ENCODE measurements at regions not wholly inside any gene's neighbourhood (a gene's known extent, or its start where the extent isn't known, plus 50 kb on each side); places are given as distances from the start of the nearest gene placed in this dataset.

- Mint-ChIP-seq H3K9me3 (no peaks in the 10 kb centered on the region), H3K4me1 (peaks cover 0 to 6% (median 4%) of the 10 kb centered on the region in 4 donors), H3K27me3 (peaks cover 0 to 2% of the 10 kb centered on the region in 2 donors), H3K27ac (peak overlapping the region in 1 of 7 donors; percentile 62), H3K36me3 (no peaks in the 10 kb centered on the region), H3K4me3 (no peak overlapping the region)
- Histone ChIP-seq H3K9me3 (ENCODE audit: control insufficient read depth in 1 of 2, low read length in 2 of 2) (no peaks in the 10 kb centered on the region), H3K36me3 (ENCODE audit: insufficient read depth, low read length) (no peaks in the 10 kb centered on the region), H3K27me3 (ENCODE audit: insufficient read depth, low read length) (no peaks in the 10 kb centered on the region), H3K4me1 (ENCODE audit: insufficient read depth, low read length) (no peaks in the 10 kb centered on the region), H3K27ac (ENCODE audit: low read depth, low read length) (no peak overlapping the region), H3K4me3 (ENCODE audit: low read length in 2 of 2) (no peak overlapping the region)
- POLR2A ChIA-PET (ENCODE audit: partially characterized antibody): interaction anchor here (1.0 kb wide), 1 partner anchor 24 kb away, joined by 3 read pairs; no protein-coding TSS in a partner anchor
- CTCF ChIA-PET (ENCODE audit: partially characterized antibody): no interaction called here
- DNase-seq: peak in 1 of 5 donors; percentile 20
- intact Hi-C loops (cut with micrococcal nuclease): no loop called here
These were observed 216.9 kb downstream of the C9orf50 start for GRCh38 chr9:129403779-129404620.

- Mint-ChIP-seq H3K36me3 (no peaks in the 10 kb centered on the region), H3K4me3 (no peak overlapping the region), H3K4me1 (peaks cover 0 to 4% (median 2%) of the 10 kb centered on the region in 4 donors), H3K9me3 (no peaks in the 10 kb centered on the region), H3K27me3 (peaks cover 0 to 2% of the 10 kb centered on the region in 2 donors), H3K27ac (peak overlapping the region in 2 of 7 donors; percentile 42 to 78)
- intact Hi-C loops (cut with micrococcal nuclease): no loop called here
- H3K4me3 ChIP-seq (ENCODE audit: low read length in 2 of 2): no peak overlapping the region
- DNase-seq: peak in 1 of 5 donors; percentile 22
- H3K4me1 ChIP-seq (ENCODE audit: insufficient read depth, low read length): no peaks in the 10 kb centered on the region
- no peaks in the 10 kb centered on the region for H3K9me3 ChIP-seq (ENCODE audit: control insufficient read depth in 1 of 2, low read length in 2 of 2)
- CTCF ChIA-PET (ENCODE audit: partially characterized antibody): no interaction called here
- POLR2A ChIA-PET (ENCODE audit: partially characterized antibody): no interaction called here
- H3K27me3 ChIP-seq (ENCODE audit: insufficient read depth, low read length): no peaks in the 10 kb centered on the region
- no peaks in the 10 kb centered on the region for H3K36me3 ChIP-seq (ENCODE audit: insufficient read depth, low read length)
- no peak overlapping the region for H3K27ac ChIP-seq (ENCODE audit: low read depth, low read length)
These were observed 217.7 kb downstream of the C9orf50 start for GRCh38 chr9:129402931-129403778.

- Histone ChIP-seq H3K27ac (ENCODE audit: low read depth, low read length) (no peak overlapping the region), H3K4me3 (ENCODE audit: low read length in 2 of 2) (no peak overlapping the region), H3K36me3 (ENCODE audit: insufficient read depth, low read length) (no peaks in the 10 kb centered on the region), H3K4me1 (ENCODE audit: insufficient read depth, low read length) (no peaks in the 10 kb centered on the region), H3K9me3 (ENCODE audit: control insufficient read depth in 1 of 2, low read length in 2 of 2) (no peaks in the 10 kb centered on the region), H3K27me3 (ENCODE audit: insufficient read depth, low read length) (no peaks in the 10 kb centered on the region)
- Mint-ChIP-seq H3K4me1 (peaks cover 0 to 3% (median under 1%) of the 10 kb centered on the region in 4 donors), H3K4me3 (no peak overlapping the region), H3K9me3 (no peaks in the 10 kb centered on the region), H3K36me3 (no peaks in the 10 kb centered on the region), H3K27me3 (peaks cover 0 to 2% of the 10 kb centered on the region in 2 donors), H3K27ac (no peak overlapping the region)
- intact Hi-C loops (cut with micrococcal nuclease): no loop called here
- ChIA-PET POLR2A (ENCODE audit: partially characterized antibody) (no interaction called here), CTCF (ENCODE audit: partially characterized antibody) (no interaction called here)
- DNase-seq: no peak
These were observed 218.5 kb downstream of the C9orf50 start for GRCh38 chr9:129402371-129402739.

- Mint-ChIP-seq H3K36me3 (no peaks in the 10 kb centered on the region), H3K4me1 (peaks cover 0 to 1% (median under 1%) of the 10 kb centered on the region in 4 donors), H3K27ac (no peak overlapping the region), H3K9me3 (no peaks in the 10 kb centered on the region), H3K27me3 (peaks cover 0 to 2% of the 10 kb centered on the region in 2 donors), H3K4me3 (no peak overlapping the region)
- Histone ChIP-seq H3K4me3 (ENCODE audit: low read length in 2 of 2) (no peak overlapping the region), H3K27ac (ENCODE audit: low read depth, low read length) (no peak overlapping the region), H3K36me3 (ENCODE audit: insufficient read depth, low read length) (no peaks in the 10 kb centered on the region), H3K27me3 (ENCODE audit: insufficient read depth, low read length) (no peaks in the 10 kb centered on the region), H3K9me3 (ENCODE audit: control insufficient read depth in 1 of 2, low read length in 2 of 2) (no peaks in the 10 kb centered on the region), H3K4me1 (ENCODE audit: insufficient read depth, low read length) (no peaks in the 10 kb centered on the region)
- intact Hi-C loops (cut with micrococcal nuclease): no loop called here
- DNase-seq: peak in 1 of 5 donors; percentile 19
- ChIA-PET POLR2A (ENCODE audit: partially characterized antibody) (no interaction called here), CTCF (ENCODE audit: partially characterized antibody) (no interaction called here)
These were observed 219.1 kb downstream of the C9orf50 start for GRCh38 chr9:129401623-129402370.

- Histone ChIP-seq H3K4me3 (ENCODE audit: low read length in 2 of 2) (no peak overlapping the region), H3K4me1 (ENCODE audit: insufficient read depth, low read length) (no peaks in the 10 kb centered on the region), H3K27ac (ENCODE audit: low read depth, low read length) (no peak overlapping the region), H3K27me3 (ENCODE audit: insufficient read depth, low read length) (no peaks in the 10 kb centered on the region), H3K36me3 (ENCODE audit: insufficient read depth, low read length) (no peaks in the 10 kb centered on the region), H3K9me3 (ENCODE audit: control insufficient read depth in 1 of 2, low read length in 2 of 2) (no peaks in the 10 kb centered on the region)
- H3K4me1 Mint-ChIP-seq: no peaks in the 10 kb centered on the region
- peak in 1 of 5 donors; percentile 24 for DNase-seq
- intact Hi-C loops (cut with micrococcal nuclease): no loop called here
- no peaks in the 10 kb centered on the region for H3K27me3 Mint-ChIP-seq
- H3K9me3 Mint-ChIP-seq: no peaks in the 10 kb centered on the region
- no peak overlapping the region for H3K4me3 Mint-ChIP-seq
- H3K36me3 Mint-ChIP-seq: no peaks in the 10 kb centered on the region
- peak overlapping the region in 1 of 7 donors; percentile 53 for H3K27ac Mint-ChIP-seq
- CTCF ChIA-PET (ENCODE audit: partially characterized antibody): no interaction called here
- POLR2A ChIA-PET (ENCODE audit: partially characterized antibody): no interaction called here
These were observed 219.8 kb downstream of the C9orf50 start for GRCh38 chr9:129400971-129401622.

- DNase-seq: peak in 1 of 5 donors; percentile 14
- H3K27me3 ChIP-seq (ENCODE audit: insufficient read depth, low read length): no peaks in the 10 kb centered on the region
- Mint-ChIP-seq H3K27me3 (no peaks in the 10 kb centered on the region), H3K9me3 (no peaks in the 10 kb centered on the region), H3K4me3 (no peak overlapping the region), H3K27ac (no peak overlapping the region), H3K4me1 (no peaks in the 10 kb centered on the region), H3K36me3 (no peaks in the 10 kb centered on the region)
- H3K4me1 ChIP-seq (ENCODE audit: insufficient read depth, low read length): no peaks in the 10 kb centered on the region
- H3K27ac ChIP-seq (ENCODE audit: low read depth, low read length): no peak overlapping the region
- intact Hi-C loops (cut with micrococcal nuclease): no loop called here
- no peaks in the 10 kb centered on the region for H3K36me3 ChIP-seq (ENCODE audit: insufficient read depth, low read length)
- no peaks in the 10 kb centered on the region for H3K9me3 ChIP-seq (ENCODE audit: control insufficient read depth in 1 of 2, low read length in 2 of 2)
- no peak overlapping the region for H3K4me3 ChIP-seq (ENCODE audit: low read length in 2 of 2)
- CTCF ChIA-PET (ENCODE audit: partially characterized antibody): no interaction called here
- POLR2A ChIA-PET (ENCODE audit: partially characterized antibody): no interaction called here
These were observed 220.6 kb downstream of the C9orf50 start for GRCh38 chr9:129400001-129400970.

Measured in CD4-positive, alpha-beta memory T cell (primary cell).